ENCODE measurements at regions not wholly inside any gene's neighbourhood (a gene's known extent, or its start where the extent isn't known, plus 50 kb on each side); places are given as distances from the start of the nearest gene placed in this dataset.

- TF ChIP-seq ZNF670 (tag by site-specific recombination; IDR thresholded peaks at IDR 0.05; ENCODE audit: low read depth) (no peak), SETDB1 (IDR thresholded peaks at IDR 0.05; ENCODE audit: insufficient read length, low read length) (no peak), GLI2 (tag by site-specific recombination; IDR thresholded peaks at IDR 0.05; ENCODE audit: borderline replicate concordance, low read depth) (no peak), CTCF (tag by site-specific recombination; IDR thresholded peaks at IDR 0.05) (no peak), TCF7L2 (IDR thresholded peaks at IDR 0.05; ENCODE audit: borderline replicate concordance, low read depth, low read length) (no peak), PRDM6 (tag by site-specific recombination; IDR thresholded peaks at IDR 0.05) (no peak), EGR2 (tag by site-specific recombination; IDR thresholded peaks at IDR 0.05; ENCODE audit: low read depth) (no peak), ZNF610 (tag by site-specific recombination; IDR thresholded peaks at IDR 0.05; ENCODE audit: borderline replicate concordance) (no peak), ZBTB10 (tag by site-specific recombination; IDR thresholded peaks at IDR 0.05) (no peak), MEIS1 (CRISPR knock-in tag; IDR thresholded peaks at IDR 0.05; ENCODE audit: borderline replicate concordance) (no peak), ZNF174 (tag by site-specific recombination; IDR thresholded peaks at IDR 0.05) (no peak), YY1 (tag by site-specific recombination; IDR thresholded peaks at IDR 0.05) (no peak)
Observed at GRCh38 chr6:6981681-6982322, 126.0 kb upstream of the RREB1 start.

All from HEK293 (cell line).